ENCODE measurements at regions not wholly inside any gene's neighbourhood (a gene's known extent, or its start where the extent isn't known, plus 50 kb on each side); places are given as distances from the start of the nearest gene placed in this dataset.

DNA sequence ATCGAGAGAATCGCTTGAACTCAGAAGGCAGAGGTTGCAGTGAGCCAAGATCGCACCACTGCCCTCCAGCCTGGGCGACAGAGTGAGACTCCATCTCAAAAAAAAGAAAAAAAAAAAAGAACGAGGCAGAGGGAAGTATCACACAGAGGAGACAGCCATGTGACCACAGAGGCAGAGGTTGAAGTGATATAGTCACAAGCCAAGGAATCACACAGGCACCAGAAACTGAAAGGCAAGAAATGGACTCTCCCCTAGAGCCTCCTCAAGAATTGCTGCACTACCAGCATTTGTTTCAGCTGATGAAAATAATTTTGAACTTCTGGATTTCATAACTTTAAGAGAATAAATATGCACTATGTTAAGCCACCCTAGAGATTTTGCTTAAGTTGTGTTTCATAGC is 459.6 kb downstream of the PTPRC start:
- DNase-seq (ENCODE audit: extremely low read depth, insufficient read length): no peak
- TF ChIP-seq, protein P1, sequence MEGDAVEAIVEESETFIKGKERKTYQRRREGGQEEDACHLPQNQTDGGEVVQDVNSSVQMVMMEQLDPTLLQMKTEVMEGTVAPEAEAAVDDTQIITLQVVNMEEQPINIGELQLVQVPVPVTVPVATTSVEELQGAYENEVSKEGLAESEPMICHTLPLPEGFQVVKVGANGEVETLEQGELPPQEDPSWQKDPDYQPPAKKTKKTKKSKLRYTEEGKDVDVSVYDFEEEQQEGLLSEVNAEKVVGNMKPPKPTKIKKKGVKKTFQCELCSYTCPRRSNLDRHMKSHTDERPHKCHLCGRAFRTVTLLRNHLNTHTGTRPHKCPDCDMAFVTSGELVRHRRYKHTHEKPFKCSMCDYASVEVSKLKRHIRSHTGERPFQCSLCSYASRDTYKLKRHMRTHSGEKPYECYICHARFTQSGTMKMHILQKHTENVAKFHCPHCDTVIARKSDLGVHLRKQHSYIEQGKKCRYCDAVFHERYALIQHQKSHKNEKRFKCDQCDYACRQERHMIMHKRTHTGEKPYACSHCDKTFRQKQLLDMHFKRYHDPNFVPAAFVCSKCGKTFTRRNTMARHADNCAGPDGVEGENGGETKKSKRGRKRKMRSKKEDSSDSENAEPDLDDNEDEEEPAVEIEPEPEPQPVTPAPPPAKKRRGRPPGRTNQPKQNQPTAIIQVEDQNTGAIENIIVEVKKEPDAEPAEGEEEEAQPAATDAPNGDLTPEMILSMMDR (IDR thresholded peaks at IDR 0.05; ENCODE audit: insufficient read depth, low read length, poor library complexity, severe bottlenecking): no peak
- no peaks in the 10 kb centered on the region for H3K36me3 ChIP-seq (ENCODE audit: control insufficient read depth, insufficient read depth, low read length)
- no peak overlapping the region for H3K4me3 ChIP-seq (replicated peaks; ENCODE audit: low read depth, low read length)
- no peaks in the 10 kb centered on the region for H3K27me3 ChIP-seq (replicated peaks; ENCODE audit: control insufficient read depth, insufficient read depth, low read length)

DNA sequence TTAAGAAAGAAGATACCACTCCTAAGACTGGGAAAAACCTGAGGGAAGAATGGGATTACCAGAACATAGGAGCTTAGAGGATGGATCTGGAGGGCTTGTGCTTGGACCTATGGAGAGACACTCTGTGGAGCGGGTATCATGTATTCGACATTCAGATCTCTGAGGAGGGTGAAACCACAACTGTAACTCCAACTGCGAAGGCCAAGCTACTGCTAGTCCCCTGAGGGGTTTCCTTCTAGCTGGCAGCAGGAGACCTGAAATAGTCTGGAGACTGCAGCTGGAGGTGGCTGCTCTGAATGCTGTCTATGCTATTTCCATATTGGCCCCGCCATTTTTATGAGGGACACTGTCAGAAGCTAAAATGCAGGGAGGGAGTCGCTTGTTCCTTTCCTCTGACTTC is 462.3 kb downstream of the PTPRC start:
- TF ChIP-seq, protein P1 (IDR thresholded peaks at IDR 0.05; ENCODE audit: insufficient read depth, low read length, poor library complexity, severe bottlenecking): no peak
- H3K4me3 ChIP-seq (replicated peaks; ENCODE audit: low read depth, low read length): no peak overlapping the region
- no peaks in the 10 kb centered on the region for H3K27me3 ChIP-seq (replicated peaks; ENCODE audit: control insufficient read depth, insufficient read depth, low read length)

DNA sequence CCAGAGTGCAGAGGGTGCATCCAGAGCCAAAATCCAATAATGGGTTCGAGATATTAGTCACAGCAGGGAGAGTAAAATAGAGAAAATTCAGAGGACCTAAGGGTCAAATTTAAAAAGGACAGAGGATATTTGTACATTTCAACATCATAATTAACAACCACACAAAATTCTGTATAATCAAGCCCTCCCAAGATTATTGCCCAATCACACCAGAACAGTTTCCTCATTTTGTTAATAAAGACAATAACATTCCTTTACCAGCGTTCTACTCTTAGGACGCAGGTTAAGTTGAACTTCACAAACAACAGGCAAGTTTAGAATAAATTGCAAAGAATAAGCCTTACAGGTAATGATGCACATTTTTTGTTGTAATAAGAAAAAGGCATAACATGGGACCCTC is 462.8 kb downstream of the PTPRC start:
- Histone ChIP-seq H3K4me3 (replicated peaks; ENCODE audit: low read depth, low read length) (no peak overlapping the region), H3K27me3 (replicated peaks; ENCODE audit: control insufficient read depth, insufficient read depth, low read length) (no peaks in the 10 kb centered on the region), H3K36me3 (ENCODE audit: control insufficient read depth, insufficient read depth, low read length) (no peaks in the 10 kb centered on the region)
- TF ChIP-seq, protein P1 (IDR thresholded peaks at IDR 0.05; ENCODE audit: insufficient read depth, low read length, poor library complexity, severe bottlenecking): no peak
- DNase-seq (ENCODE audit: extremely low read depth, insufficient read length): no peak

More for the DNA sequence above, 462.3 kb downstream of the PTPRC start:
- no peak for DNase-seq (ENCODE audit: extremely low read depth, insufficient read length)
- H3K36me3 ChIP-seq (ENCODE audit: control insufficient read depth, insufficient read depth, low read length): no peaks in the 10 kb centered on the region

DNA sequence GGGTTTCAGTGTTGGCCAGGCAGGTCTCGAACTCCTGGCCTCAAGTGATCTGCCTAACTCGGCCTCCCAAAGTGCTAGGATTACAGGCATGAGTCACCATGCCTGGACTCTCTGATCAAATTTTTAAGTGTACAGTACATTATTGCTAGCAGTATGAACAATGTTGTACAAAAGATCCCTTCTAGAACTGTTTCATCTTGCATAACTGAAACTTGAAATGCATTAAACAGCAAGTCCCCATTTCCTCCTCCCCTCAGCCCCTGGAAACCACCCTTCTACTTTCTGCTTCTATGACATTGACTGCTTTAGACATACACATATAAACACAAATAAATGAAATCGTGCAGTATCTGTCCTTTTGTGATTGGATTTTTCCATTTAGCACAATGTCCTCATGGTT is 463.4 kb downstream of the PTPRC start:
- Histone ChIP-seq H3K36me3 (ENCODE audit: control insufficient read depth, insufficient read depth, low read length) (no peaks in the 10 kb centered on the region), H3K4me3 (replicated peaks; ENCODE audit: low read depth, low read length) (no peak overlapping the region), H3K27me3 (replicated peaks; ENCODE audit: control insufficient read depth, insufficient read depth, low read length) (no peaks in the 10 kb centered on the region)
- TF ChIP-seq, protein P1 (IDR thresholded peaks at IDR 0.05; ENCODE audit: insufficient read depth, low read length, poor library complexity, severe bottlenecking): no peak
- DNase-seq (ENCODE audit: extremely low read depth, insufficient read length): peak; percentile 37

DNA sequence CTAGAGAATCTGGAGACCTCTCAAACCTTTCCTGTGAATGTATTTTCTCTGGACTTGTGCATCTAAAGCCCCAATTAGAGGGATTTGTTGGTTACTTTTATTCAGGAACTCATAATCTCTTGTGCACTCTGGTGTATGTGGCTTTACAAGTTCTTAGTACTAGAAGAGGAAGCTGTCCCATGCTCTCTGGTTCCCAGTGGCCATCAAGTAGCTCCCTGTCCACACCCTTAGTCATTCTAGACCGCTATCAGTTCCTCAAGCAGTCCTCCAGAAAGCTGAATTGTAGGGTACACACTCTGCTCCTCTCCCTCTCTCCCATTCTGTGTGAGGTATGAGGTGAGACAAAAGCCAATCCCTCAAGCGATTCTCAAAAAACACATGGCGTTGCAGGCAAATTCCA is 470.3 kb downstream of the PTPRC start:
- TF ChIP-seq, protein P1 (IDR thresholded peaks at IDR 0.05; ENCODE audit: insufficient read depth, low read length, poor library complexity, severe bottlenecking): no peak
- H3K4me3 ChIP-seq (replicated peaks; ENCODE audit: low read depth, low read length): no peak overlapping the region
- no peak for DNase-seq (ENCODE audit: extremely low read depth, insufficient read length)

DNA sequence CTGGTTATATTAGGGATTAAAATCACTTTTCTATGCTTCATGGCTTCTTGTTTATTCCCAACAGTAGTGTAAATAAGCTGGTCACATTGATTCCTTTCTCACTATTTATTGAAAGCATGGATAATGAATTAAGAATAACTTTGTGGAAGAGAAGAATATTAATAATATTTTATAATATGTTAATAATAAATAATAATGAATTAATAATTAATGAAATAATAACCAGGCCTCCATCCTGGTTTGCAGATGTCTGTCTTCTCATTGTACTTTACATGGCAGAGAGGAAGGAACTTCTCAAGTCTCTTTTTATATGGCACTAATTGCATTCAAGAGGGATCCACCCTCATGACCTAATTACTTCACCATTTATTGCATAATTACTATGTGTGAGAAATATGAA is 473.5 kb downstream of the PTPRC start:
- Histone ChIP-seq H3K4me3 (replicated peaks; ENCODE audit: low read depth, low read length) (no peak overlapping the region), H3K36me3 (ENCODE audit: control insufficient read depth, insufficient read depth, low read length) (no peaks in the 10 kb centered on the region), H3K27me3 (replicated peaks; ENCODE audit: control insufficient read depth, insufficient read depth, low read length) (no peaks in the 10 kb centered on the region)
- TF ChIP-seq, protein P1 (IDR thresholded peaks at IDR 0.05; ENCODE audit: insufficient read depth, low read length, poor library complexity, severe bottlenecking): no peak
- DNase-seq (ENCODE audit: extremely low read depth, insufficient read length): no peak

More for the DNA sequence above, 470.3 kb downstream of the PTPRC start:
- Histone ChIP-seq H3K36me3 (ENCODE audit: control insufficient read depth, insufficient read depth, low read length) (no peaks in the 10 kb centered on the region), H3K27me3 (replicated peaks; ENCODE audit: control insufficient read depth, insufficient read depth, low read length) (no peaks in the 10 kb centered on the region)

Measured in GM06990 (cell line).